Peyer's patch (tissue), 4 donors: ENCODE measurements at regions not wholly inside any gene's neighbourhood (a gene's known extent, or its start where the extent isn't known, plus 50 kb on each side); places are given as distances from the start of the nearest gene placed in this dataset.

Experiments
- DNase-seq, 3 donors: peaks; one replicate each; pipeline ENCODE4 v3.0.0-alpha.2; 2017 to 2019
- H3K27ac ChIP-seq, 4 donors: fragments of 200-600 bp; sonication (generic); one replicate each; pipeline ENCODE4 v1.5.1; 2016 to 2019
- H3K27me3 ChIP-seq, 2 donors: fragments of 200-600 bp; sonication (generic); one replicate each; pipeline ENCODE4 v1.5.1; 2019
- H3K36me3 ChIP-seq, 3 donors: fragments of 200-600 bp; sonication (generic); one replicate each; pipeline ENCODE4 v1.5.1; 2016 to 2019
- H3K4me1 ChIP-seq, 4 donors: fragments of 200-600 bp; sonication (generic); one replicate each; pipeline ENCODE4 v1.5.1; 2016 to 2019
- H3K4me3 ChIP-seq, 4 donors: fragments of 200-600 bp; sonication (generic); 1 replicate in 3 of 4; 2 replicates in 1 of 4; pipeline ENCODE4 v1.5.1; 2016 to 2019; ENCODE audit warnings: mild to moderate bottlenecking in 1 of 4
- H3K9me3 ChIP-seq, 4 donors: fragments of 200-600 bp; sonication (generic); one replicate each; pipeline ENCODE4 v1.5.1; 2016 to 2019; ENCODE audit warnings: mild to moderate bottlenecking in 1 of 4
- CTCF ChIP-seq, 6 experiments: fragments of 450-650 bp in 4 of 6; fragments of 200-600 bp in 2 of 6; sonication (generic) in 1 of 6; IDR thresholded peaks; one replicate each; pipeline ENCODE4 v1.5.1; 2017 to 2019; ENCODE audit warnings: antibody characterized with exemption in 6 of 6, mild to moderate bottlenecking in 3 of 6, moderate library complexity in 1 of 6
- POLR2A ChIP-seq, 2 donors: fragments of 450-650 bp; IDR thresholded peaks; one replicate each; pipeline ENCODE4 v1.5.1; 2017; ENCODE audit warnings: antibody characterized with exemption in 2 of 2, mild to moderate bottlenecking in 2 of 2, moderate library complexity in 2 of 2

- DNase-seq = peak in 2 of 3 donors; percentile 8 to 34
- H3K4me3 ChIP-seq = no peak overlapping the region
Measured at GRCh38 chr1:29635501-29636263, 399.4 kb downstream of the PTPRU start.

GRCh38 chr1:29634746-29635335 lies 398.5 kb downstream of the PTPRU start:
- Histone ChIP-seq H3K9me3 (no peaks in the 10 kb centered on the region), H3K4me1 (no peaks in the 10 kb centered on the region)
- peak in 1 of 3 donors; percentile 21 for DNase-seq

More at GRCh38 chr1:29635501-29636263, 399.4 kb downstream of the PTPRU start:
- Histone ChIP-seq H3K36me3 (no peaks in the 10 kb centered on the region), H3K27ac (no peak overlapping the region), H3K9me3 (no peaks in the 10 kb centered on the region), H3K4me1 (no peaks in the 10 kb centered on the region), H3K27me3 (no peaks in the 10 kb centered on the region)
- no peak for TF ChIP-seq POLR2A (IDR thresholded peaks at IDR 0.05)
- TF ChIP-seq CTCF (IDR thresholded peaks at IDR 0.05) = no peak

GRCh38 chr1:29634324-29634723 lies 398.0 kb downstream of the PTPRU start:
- Histone ChIP-seq H3K27me3 (no peaks in the 10 kb centered on the region), H3K4me1 (no peaks in the 10 kb centered on the region), H3K27ac (no peak overlapping the region), H3K36me3 (no peaks in the 10 kb centered on the region), H3K9me3 (no peaks in the 10 kb centered on the region), H3K4me3 (no peak overlapping the region)
- peak in 1 of 3 donors; percentile 19 for DNase-seq
- no peak for TF ChIP-seq CTCF (IDR thresholded peaks at IDR 0.05)
- TF ChIP-seq POLR2A (IDR thresholded peaks at IDR 0.05) = no peak

More at GRCh38 chr1:29634746-29635335, 398.5 kb downstream of the PTPRU start:
- H3K27ac ChIP-seq = no peak overlapping the region
- no peak for TF ChIP-seq POLR2A (IDR thresholded peaks at IDR 0.05)
- TF ChIP-seq CTCF (IDR thresholded peaks at IDR 0.05) = no peak
- H3K4me3 ChIP-seq = no peak overlapping the region
- no peaks in the 10 kb centered on the region for H3K36me3 ChIP-seq
- no peaks in the 10 kb centered on the region for H3K27me3 ChIP-seq

GRCh38 chr1:29633771-29634170 lies 397.4 kb downstream of the PTPRU start:
- Histone ChIP-seq H3K9me3 (no peaks in the 10 kb centered on the region), H3K27me3 (no peaks in the 10 kb centered on the region), H3K36me3 (no peaks in the 10 kb centered on the region), H3K27ac (no peak overlapping the region), H3K4me1 (no peaks in the 10 kb centered on the region), H3K4me3 (no peak overlapping the region)
- TF ChIP-seq CTCF (IDR thresholded peaks at IDR 0.05) (no peak), POLR2A (IDR thresholded peaks at IDR 0.05) (no peak)
- DNase-seq = peak in 1 of 3 donors; percentile 6

- H3K4me1 ChIP-seq = no peaks in the 10 kb centered on the region
- DNase-seq = peak in 1 of 3 donors; percentile 26
- H3K27ac ChIP-seq = no peak overlapping the region
- H3K9me3 ChIP-seq = no peaks in the 10 kb centered on the region
- no peak overlapping the region for H3K4me3 ChIP-seq
- TF ChIP-seq CTCF (IDR thresholded peaks at IDR 0.05) (no peak), POLR2A (IDR thresholded peaks at IDR 0.05) (no peak)
- no peaks in the 10 kb centered on the region for H3K36me3 ChIP-seq
- no peaks in the 10 kb centered on the region for H3K27me3 ChIP-seq
Measured at GRCh38 chr1:29632806-29633615, 396.7 kb downstream of the PTPRU start.
